HL-60 (cell line): ENCODE measurements at regions not wholly inside any gene's neighbourhood (a gene's known extent, or its start where the extent isn't known, plus 50 kb on each side); places are given as distances from the start of the nearest gene placed in this dataset.

ENCODE experiments used
- DNase-seq, 2 experiments: peaks; one replicate each; pipeline ENCODE4 v3.0.0-alpha.2; 2010 to 2020; ENCODE audit warnings: low read depth in 1 of 2, low spot score in 1 of 2
- H3K27ac ChIP-seq: fragments of 250-450 bp; sonication (Bioruptor Pico); replicated peaks from 2 replicates; pipeline ENCODE4 v1.5.1; 2020; ENCODE audit warnings: mild to moderate bottlenecking, moderate library complexity
- H3K27me3 ChIP-seq: fragments of 250-450 bp; sonication (Bioruptor Pico); 2 replicates; pipeline ENCODE4 v1.5.1; 2021; ENCODE audit warnings: mild to moderate bottlenecking, moderate library complexity; ENCODE audit not compliant: insufficient read depth, poor library complexity, severe bottlenecking
- H3K4me3 ChIP-seq: replicated peaks from 2 replicates; pipeline ENCODE4 v1.5.1; 2011; ENCODE audit warnings: mild to moderate bottlenecking, control low read depth, low read length; ENCODE audit not compliant: insufficient read depth
- GABPA ChIP-seq: IDR thresholded peaks from 2 replicates; pipeline ENCODE4 v1.6.1; 2012; ENCODE audit warnings: low read depth
- POLR2AphosphoS5 ChIP-seq: IDR thresholded peaks from 2 replicates; pipeline ENCODE4 v1.6.1; 2012; ENCODE audit warnings: low read depth
- REST ChIP-seq: IDR thresholded peaks from 2 replicates; pipeline ENCODE4 v1.6.1; 2012; ENCODE audit warnings: low read depth; ENCODE audit not compliant: insufficient replicate concordance
- SPI1 ChIP-seq: IDR thresholded peaks from 2 replicates; pipeline ENCODE4 v1.6.1; 2012; ENCODE audit warnings: low read depth, mild to moderate bottlenecking, borderline replicate concordance
- TF ChIP-seq, protein P1 (sequence below): IDR thresholded peaks from one replicate; pipeline ENCODE4 v1.5.1; 2011; ENCODE audit warnings: low read length, control low read depth, inconsistent platforms; ENCODE audit not compliant: insufficient read depth

DNA sequence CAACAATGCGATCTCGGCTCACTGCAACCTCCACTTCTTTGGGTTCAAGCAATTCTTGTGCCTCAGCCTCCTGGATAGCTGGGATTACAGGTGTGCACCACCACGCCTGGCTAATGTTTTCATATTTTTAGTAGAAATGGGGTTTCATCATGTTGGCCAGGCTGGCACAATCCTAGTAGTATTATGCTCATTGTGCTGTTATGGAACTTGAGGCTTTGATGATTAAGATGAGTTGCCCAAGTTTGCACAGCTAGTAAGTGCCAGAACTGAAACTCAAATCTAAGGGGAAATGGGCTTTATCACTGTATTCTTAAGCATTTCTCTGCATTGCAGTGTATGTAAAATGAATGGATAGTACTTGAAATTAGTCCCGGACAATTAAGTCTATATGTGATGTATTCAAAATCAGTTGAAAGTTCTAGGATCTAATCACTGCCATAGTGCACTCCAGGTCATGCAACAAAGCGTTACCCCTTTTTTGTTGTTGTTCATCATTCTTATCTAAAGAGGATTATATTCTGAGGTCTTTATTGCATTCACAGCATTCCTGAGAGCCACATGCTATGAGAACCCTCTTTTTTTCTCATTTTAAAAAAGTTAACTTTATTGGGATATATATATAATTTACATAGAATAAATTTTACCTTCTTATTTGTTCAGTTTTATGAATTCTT is 378.7 kb upstream of the CNTN6 start:
- no peak for DNase-seq
- Histone ChIP-seq H3K27ac (no peak overlapping the region), H3K4me3 (no peak overlapping the region), H3K27me3 (no peaks in the 10 kb centered on the region)
- no peak for TF ChIP-seq SPI1
- no peak for TF ChIP-seq REST
- TF ChIP-seq, protein P1, sequence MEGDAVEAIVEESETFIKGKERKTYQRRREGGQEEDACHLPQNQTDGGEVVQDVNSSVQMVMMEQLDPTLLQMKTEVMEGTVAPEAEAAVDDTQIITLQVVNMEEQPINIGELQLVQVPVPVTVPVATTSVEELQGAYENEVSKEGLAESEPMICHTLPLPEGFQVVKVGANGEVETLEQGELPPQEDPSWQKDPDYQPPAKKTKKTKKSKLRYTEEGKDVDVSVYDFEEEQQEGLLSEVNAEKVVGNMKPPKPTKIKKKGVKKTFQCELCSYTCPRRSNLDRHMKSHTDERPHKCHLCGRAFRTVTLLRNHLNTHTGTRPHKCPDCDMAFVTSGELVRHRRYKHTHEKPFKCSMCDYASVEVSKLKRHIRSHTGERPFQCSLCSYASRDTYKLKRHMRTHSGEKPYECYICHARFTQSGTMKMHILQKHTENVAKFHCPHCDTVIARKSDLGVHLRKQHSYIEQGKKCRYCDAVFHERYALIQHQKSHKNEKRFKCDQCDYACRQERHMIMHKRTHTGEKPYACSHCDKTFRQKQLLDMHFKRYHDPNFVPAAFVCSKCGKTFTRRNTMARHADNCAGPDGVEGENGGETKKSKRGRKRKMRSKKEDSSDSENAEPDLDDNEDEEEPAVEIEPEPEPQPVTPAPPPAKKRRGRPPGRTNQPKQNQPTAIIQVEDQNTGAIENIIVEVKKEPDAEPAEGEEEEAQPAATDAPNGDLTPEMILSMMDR: no peak
- no peak for TF ChIP-seq GABPA

DNA sequence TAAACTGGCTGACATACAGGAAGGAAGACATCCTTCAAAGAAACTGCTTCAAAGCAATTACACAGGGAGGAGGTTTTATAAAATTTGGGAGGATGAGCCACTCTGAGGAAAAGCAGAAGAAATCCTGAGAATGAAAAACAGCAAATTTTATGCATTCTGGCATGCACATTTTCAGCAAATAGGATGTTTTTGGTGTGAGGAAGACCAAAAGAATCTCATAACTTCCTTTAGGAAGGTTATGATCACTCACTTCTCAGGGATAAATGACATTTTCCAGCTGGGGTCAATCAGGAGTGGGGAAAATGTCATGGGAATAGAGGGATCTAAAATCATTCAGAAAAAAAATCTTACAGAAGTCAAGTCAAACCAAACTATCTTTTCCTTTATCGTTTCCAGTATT is 371.7 kb upstream of the CNTN6 start:
- TF ChIP-seq POLR2AphosphoS5: no peak
- no peak for TF ChIP-seq REST
- TF ChIP-seq GABPA: no peak
- no peak for TF ChIP-seq SPI1
- TF ChIP-seq, protein P1: no peak
- no peak overlapping the region for H3K4me3 ChIP-seq
- no peak for DNase-seq
- H3K27ac ChIP-seq: no peak overlapping the region
- no peaks in the 10 kb centered on the region for H3K27me3 ChIP-seq

GRCh38 chr3:732326-732928 is 360.4 kb upstream of the CNTN6 start:
- DNase-seq: no peak
- Histone ChIP-seq H3K4me3 (no peak overlapping the region), H3K27ac (no peak overlapping the region), H3K27me3 (no peaks in the 10 kb centered on the region)
- TF ChIP-seq, protein P1: no peak
- TF ChIP-seq SPI1: no peak
- TF ChIP-seq GABPA: no peak
- no peak for TF ChIP-seq REST
- TF ChIP-seq POLR2AphosphoS5: no peak
